OCI-LY3 (cell line): ENCODE measurements at regions not wholly inside any gene's neighbourhood (a gene's known extent, or its start where the extent isn't known, plus 50 kb on each side); places are given as distances from the start of the nearest gene placed in this dataset.

Experiments used
- EZH2phosphoT487 ChIP-seq: fragments of 200-600 bp; shearing (Covaris generic); IDR thresholded peaks from 2 replicates; pipeline ENCODE4 v1.6.1; 2018; ENCODE audit warnings: antibody characterized with exemption, mixed run types, low read depth
- TF ChIP-seq, protein P1 (sequence below): fragments of 200-600, 300-600 bp; sonication (generic); IDR thresholded peaks from 2 replicates; pipeline ENCODE4 v1.5.1; 2014; ENCODE audit warnings: antibody characterized with exemption, low read length, low read depth

DNA sequence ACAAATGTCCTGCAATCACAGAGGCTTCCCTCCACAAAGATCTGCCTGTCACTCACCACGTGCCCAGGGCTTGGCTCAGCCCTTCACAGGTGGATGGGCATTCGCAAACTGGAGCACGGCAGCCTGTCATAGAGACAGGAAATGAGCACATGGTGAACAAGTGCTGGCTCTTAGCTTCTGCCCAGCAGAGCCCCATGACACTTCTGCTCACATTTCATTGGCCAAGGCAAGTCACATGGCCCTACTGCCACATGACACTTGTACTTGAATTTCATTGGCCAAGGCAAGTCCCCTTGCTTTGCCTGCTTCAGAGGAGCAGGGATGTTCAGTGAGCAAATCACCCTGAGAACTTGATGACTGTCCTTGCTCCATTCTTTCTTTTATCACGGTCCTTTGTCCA, 110.8 kb upstream of the PPP2R2D start:
- TF ChIP-seq, protein P1, sequence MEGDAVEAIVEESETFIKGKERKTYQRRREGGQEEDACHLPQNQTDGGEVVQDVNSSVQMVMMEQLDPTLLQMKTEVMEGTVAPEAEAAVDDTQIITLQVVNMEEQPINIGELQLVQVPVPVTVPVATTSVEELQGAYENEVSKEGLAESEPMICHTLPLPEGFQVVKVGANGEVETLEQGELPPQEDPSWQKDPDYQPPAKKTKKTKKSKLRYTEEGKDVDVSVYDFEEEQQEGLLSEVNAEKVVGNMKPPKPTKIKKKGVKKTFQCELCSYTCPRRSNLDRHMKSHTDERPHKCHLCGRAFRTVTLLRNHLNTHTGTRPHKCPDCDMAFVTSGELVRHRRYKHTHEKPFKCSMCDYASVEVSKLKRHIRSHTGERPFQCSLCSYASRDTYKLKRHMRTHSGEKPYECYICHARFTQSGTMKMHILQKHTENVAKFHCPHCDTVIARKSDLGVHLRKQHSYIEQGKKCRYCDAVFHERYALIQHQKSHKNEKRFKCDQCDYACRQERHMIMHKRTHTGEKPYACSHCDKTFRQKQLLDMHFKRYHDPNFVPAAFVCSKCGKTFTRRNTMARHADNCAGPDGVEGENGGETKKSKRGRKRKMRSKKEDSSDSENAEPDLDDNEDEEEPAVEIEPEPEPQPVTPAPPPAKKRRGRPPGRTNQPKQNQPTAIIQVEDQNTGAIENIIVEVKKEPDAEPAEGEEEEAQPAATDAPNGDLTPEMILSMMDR, result no peak
- no peak for TF ChIP-seq EZH2phosphoT487
